Muscle of arm (tissue), 1 donor: ENCODE measurements at regions not wholly inside any gene's neighbourhood (a gene's known extent, or its start where the extent isn't known, plus 50 kb on each side); places are given as distances from the start of the nearest gene placed in this dataset.
"Not testable (repeated sequence)": the region's sequence is repeated elsewhere in the genome, so short reads cannot be mapped to it uniquely, and the experiment has no call there.

Experiments
- DNase-seq: peaks from one replicate; pipeline ENCODE4 v3.0.0-alpha.2; 2013

DNA sequence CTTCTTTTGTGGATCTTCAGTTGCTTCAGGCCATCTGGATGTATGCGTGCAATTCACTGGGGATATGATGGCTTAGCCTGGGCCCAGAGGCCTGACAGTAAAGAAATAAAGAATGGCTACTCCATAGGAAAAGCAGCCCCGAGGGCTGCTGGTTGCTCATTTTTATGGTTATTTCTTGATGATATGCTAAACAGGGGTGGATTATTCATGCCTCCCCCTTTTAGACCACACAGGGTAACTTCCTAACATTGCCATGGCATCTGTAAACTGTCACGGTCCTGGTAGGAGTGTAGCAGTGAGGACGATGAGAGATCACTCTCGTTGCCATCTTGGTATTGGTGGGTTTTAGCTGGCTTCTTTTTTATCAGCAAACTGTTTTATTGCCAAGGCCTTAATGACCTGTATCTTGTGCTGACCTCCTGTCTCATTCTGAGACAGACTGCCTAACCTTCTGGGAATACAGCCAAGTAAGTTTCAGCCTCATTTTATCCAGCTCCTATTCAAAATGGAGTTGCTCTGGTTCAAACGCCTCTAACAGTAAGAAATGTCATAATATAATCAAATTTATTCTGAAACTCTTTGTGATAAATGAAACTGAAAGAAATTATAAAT lies 60.5 kb downstream of the DSEL start:
- DNase-seq = no peak

GRCh38 chr18:67453901-67454300 lies 62.6 kb downstream of the DSEL start:
- no peak for DNase-seq

GRCh38 chr18:67451960-67452359 lies 64.6 kb downstream of the DSEL start:
- DNase-seq = no peak

GRCh38 chr18:67451101-67451500 lies 65.4 kb downstream of the DSEL start:
- DNase-seq = not testable (repeated sequence)

DNA sequence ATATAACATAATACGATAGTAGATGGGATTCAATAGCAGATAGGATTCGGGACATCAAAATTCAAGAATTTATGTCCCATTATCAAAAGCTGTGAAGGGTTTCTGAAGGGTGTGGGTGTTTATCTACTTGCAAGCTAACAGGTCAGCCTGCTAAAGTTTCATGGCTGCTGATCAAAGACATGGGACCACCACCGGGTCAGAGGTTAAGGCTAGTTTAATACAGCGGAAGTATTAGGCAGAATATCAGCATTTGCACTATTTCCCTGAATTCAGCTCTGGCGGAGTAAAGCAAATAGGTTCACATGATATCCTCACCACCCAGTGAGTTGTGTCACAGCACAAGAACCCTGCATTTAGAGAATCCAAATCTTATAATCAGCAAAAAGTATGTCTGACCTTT lies 82.5 kb downstream of the DSEL start:
- no peak for DNase-seq

DNA sequence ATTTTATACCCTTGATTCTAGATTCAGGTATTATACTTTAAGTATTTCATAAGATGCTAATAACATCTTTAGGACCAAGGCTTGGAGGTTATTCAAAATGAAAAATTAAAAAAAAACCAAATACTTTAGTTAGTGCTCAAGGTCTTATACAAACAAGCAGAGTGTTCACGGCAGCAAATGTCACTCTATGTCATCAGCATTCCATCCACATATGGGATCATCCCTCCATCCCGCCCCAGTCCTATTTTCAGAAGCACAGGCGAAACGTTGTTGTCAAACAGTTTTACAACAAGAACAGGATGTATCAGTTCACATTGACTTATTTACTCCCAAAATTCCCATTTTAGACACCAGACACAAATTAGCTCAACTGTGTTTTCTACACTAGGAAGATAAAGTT lies 83.7 kb downstream of the DSEL start:
- no peak for DNase-seq

DNA sequence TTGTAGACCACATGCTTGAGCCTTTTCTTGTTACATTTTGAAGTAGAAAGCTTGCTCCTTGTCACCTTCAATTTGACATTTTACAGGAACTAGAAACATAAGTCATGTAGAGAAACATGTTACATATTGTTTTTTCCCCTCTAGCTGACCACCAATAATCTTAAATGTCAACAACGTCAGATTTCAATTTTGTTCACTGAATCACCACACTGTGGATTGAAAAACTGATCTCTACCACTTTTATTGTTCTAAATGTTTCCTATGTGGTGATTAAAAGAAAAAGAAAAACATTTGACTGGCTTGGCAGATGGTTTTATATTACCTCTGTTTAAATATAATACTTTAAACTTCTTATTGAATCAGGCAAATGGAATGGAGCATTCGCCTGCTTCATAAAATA lies 87.7 kb downstream of the DSEL start:
- no peak for DNase-seq

- no peak for DNase-seq
Observed at GRCh38 chr18:67428158-67428557, 88.4 kb downstream of the DSEL start.

- DNase-seq = no peak
Observed at GRCh38 chr18:67426486-67426885, 90.0 kb downstream of the DSEL start.

GRCh38 chr18:67425672-67426071 lies 90.8 kb downstream of the DSEL start:
- no peak for DNase-seq

GRCh38 chr18:67421651-67422050 lies 94.9 kb downstream of the DSEL start:
- no peak for DNase-seq

DNA sequence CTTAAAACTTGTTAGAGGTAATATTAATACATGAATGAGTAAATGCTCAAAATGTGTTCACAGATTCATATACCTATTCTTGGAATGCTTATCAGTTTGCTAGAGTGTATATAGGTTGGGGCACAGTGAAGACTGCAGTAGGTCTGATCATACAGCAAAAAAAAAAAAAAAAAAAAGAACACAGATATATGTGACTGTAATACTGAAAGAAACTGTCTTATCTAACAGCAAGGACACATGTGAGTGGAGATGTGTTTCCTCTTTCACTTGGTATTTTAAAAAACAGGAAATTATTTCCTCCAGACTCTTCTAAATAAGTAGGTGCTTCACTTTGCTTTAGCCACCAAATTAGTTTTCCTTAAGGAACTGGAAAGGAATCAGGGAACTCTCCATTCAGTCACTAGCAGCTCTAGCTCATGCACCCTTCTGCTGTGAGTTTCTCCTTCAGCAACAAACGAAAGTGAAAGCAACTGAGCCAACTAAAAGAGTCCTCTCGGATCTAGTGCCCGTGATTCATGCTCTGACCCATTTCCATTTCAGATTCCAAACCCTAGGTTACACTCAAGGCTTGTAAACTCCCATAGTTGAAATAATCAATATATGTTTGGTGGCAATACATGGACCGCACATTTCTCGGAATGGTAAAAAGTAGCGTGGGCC lies 98.5 kb downstream of the DSEL start:
- peak; percentile 7 for DNase-seq

GRCh38 chr18:67411116-67411515 lies 105.4 kb downstream of the DSEL start:
- no peak for DNase-seq

GRCh38 chr18:67410075-67411070 lies 106.1 kb downstream of the DSEL start:
- DNase-seq = peak; percentile 9

DNA sequence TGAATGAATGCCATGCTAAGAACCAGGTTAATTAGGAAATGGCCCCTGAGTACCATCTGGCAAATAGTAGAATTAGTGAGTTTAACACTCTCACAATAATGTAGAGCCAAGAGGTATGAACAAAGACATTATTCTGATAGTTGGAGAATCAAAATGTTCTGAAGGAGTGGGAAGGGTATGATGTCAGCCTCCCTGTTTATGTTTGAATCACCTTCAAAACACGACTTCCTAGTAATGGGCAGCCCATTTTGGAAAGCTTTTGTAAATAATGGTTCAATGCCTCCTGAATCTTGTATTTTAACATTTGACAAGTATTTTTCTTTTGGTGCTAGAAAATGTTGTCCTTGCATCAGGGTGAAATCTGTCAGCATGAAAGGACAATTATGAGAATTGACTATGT lies 108.3 kb downstream of the DSEL start:
- DNase-seq = no peak

GRCh38 chr18:67406714-67407113 lies 109.8 kb downstream of the DSEL start:
- no peak for DNase-seq

- no peak for DNase-seq
Observed at GRCh38 chr18:67402543-67402942, 114.0 kb downstream of the DSEL start.

GRCh38 chr18:67400502-67401117 lies 115.9 kb downstream of the DSEL start:
- no peak for DNase-seq

DNA sequence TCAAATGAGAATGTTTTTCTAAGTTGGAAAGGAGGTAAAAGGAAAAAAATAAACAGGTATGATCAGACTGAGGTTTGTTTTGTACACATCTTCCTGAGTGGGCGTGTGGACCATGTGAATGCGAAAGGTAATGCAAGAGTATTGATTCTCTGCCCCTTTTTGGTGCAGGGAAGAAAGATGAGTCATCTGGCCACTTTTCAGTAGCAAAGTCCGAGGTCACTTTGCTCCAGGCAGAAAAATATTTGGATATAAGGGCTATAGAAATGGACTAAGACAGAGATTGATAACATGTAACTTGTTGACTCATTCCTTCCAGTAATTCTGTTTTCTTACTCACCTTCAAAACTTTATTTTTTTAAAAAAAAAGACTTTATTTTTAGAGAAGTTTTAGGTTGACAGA lies 130.5 kb downstream of the DSEL start:
- no peak for DNase-seq

GRCh38 chr18:67385455-67385854 lies 131.1 kb downstream of the DSEL start:
- DNase-seq = no peak

- not testable (repeated sequence) for DNase-seq
Observed at GRCh38 chr18:67384057-67384456, 132.5 kb downstream of the DSEL start.

- no peak for DNase-seq
Observed at GRCh38 chr18:67381608-67382150, 134.8 kb downstream of the DSEL start.
